AG08396 (cell line): ENCODE measurements at regions not wholly inside any gene's neighbourhood (a gene's known extent, or its start where the extent isn't known, plus 50 kb on each side); places are given as distances from the start of the nearest gene placed in this dataset.

Experiments used
- DNase-seq: peaks from one replicate; pipeline ENCODE4 v3.0.0; 2012; ENCODE audit warnings: low spot score, mixed read lengths

DNA sequence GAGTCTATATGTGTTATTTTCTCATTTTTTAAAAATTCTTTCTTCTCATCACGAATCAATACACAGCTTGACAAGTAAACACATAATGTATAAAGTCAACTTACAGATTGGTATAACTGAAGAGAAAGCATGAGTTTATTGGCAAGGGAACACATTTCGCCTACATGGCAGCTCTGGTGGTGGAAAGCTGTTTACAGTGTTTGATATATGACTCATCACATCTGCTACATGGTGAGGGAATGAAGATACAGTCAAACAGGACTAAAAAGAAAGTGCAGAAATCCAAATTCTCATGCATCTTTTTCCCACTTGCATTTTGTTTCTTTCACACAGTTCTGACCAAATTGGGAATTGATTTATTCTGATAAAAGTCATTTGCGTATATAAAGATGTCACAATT is 122.2 kb upstream of the ADGRL4 start:
- peak; percentile 65 for DNase-seq

DNA sequence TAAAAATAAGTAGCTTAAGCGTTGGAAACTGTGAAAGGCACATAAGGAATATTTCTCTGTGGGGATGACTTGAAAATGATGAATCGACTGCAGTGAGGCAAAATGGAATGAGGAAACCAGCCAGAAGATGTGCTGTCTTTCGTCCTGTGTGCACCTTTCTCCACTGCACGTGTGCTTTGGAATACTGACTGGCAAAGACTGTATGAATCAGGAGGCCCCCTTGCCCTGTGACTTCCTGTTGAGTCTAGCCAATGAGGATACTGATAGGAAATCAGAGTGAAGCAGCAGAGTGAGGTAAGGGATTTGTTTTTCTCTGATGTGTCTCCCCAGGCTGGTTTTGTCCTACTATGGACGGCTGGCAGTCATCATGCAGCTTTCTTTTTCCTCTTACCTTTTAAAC is 118.2 kb upstream of the ADGRL4 start:
- DNase-seq, result no peak

- DNase-seq, result no peak
Measured at GRCh38 chr1:79122521-79122920, 116.0 kb upstream of the ADGRL4 start.

- no peak for DNase-seq
Measured at GRCh38 chr1:79117376-79117775, 110.8 kb upstream of the ADGRL4 start.

GRCh38 chr1:79113836-79114235 is 107.3 kb upstream of the ADGRL4 start:
- DNase-seq, result no peak

GRCh38 chr1:79110749-79111148 is 104.2 kb upstream of the ADGRL4 start:
- no peak for DNase-seq

GRCh38 chr1:79109445-79109844 is 102.9 kb upstream of the ADGRL4 start:
- no peak for DNase-seq

- DNase-seq, result no peak
Measured at GRCh38 chr1:79105500-79105899, 99.0 kb upstream of the ADGRL4 start.

DNA sequence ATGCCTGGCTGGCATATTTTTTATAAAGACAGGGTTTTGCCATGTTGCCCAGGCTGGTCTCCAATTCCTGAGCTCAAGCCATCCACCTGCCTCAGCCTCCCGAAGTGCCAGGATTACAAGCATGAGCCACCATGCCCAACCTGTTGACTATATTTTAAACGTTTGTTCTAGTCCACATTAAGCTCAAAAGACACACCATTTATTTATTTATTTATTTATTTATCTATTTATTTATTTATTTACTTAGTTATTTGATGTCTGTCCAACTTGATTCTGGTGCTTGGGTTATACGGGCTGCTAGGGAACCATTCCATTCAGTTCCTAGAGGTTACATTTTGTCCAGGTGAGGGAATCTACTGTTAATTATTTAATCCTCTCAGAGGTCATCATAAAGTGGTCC is 98.1 kb upstream of the ADGRL4 start:
- no peak for DNase-seq

DNA sequence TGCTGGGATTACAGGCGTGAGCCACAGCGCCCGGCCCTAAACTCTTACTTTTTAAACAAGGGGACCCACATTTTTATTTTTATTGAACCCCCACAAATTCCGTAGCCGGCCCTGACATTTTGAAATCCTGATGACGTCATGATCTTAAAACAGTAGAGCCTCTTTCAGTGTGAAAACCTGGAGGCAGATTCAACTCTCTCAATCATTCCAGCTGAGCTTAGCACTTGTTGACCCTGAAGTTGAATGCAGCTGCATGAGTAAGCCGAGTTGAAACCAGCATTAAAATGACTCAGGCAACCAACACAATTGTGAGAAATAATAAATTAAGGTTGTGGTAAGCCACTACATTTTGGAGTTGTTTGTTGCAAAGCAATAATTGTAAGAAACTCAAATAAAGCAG is 93.9 kb upstream of the ADGRL4 start:
- DNase-seq, result peak; percentile 14

GRCh38 chr1:79090985-79091384 is 84.5 kb upstream of the ADGRL4 start:
- no peak for DNase-seq

GRCh38 chr1:79089946-79090345 is 83.4 kb upstream of the ADGRL4 start:
- DNase-seq, result no peak

- no peak for DNase-seq
Measured at GRCh38 chr1:79082233-79082632, 75.7 kb upstream of the ADGRL4 start.

GRCh38 chr1:79079770-79080169 is 73.2 kb upstream of the ADGRL4 start:
- DNase-seq, result peak; percentile 66

DNA sequence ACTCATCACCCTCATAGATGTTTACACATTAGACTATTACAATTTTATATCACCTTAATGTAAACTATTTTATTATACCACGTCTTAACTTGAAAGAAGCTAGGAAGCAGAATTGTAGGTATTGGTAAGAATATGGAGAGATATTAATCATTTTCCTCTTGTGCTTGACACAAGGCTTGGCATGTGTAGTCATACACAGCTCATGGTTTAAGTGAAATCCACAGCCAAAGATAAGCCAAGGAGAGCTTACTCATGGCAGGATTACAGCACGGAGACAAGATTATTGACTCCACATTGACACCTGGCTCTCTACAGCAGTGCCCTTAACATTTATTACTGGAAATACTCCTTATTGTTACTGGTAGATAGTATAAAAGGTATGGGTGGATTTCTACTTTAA is 68.4 kb upstream of the ADGRL4 start:
- no peak for DNase-seq

GRCh38 chr1:79069828-79070227 is 63.3 kb upstream of the ADGRL4 start:
- no peak for DNase-seq

GRCh38 chr1:79059341-79059740 is 52.8 kb upstream of the ADGRL4 start:
- DNase-seq, result no peak
